GM04504 (cell line): ENCODE measurements at regions not wholly inside any gene's neighbourhood (a gene's known extent, or its start where the extent isn't known, plus 50 kb on each side); places are given as distances from the start of the nearest gene placed in this dataset.

Experiments used
- DNase-seq: peaks from one replicate; pipeline ENCODE4 v3.0.0-alpha.2; 2012; ENCODE audit warnings: low read depth

GRCh38 chr3:194067949-194068362, 68.0 kb upstream of the HES1 start:
- no peak for DNase-seq

GRCh38 chr3:194069421-194070219, 66.3 kb upstream of the HES1 start:
- DNase-seq = no peak

GRCh38 chr3:194070220-194070633, 65.7 kb upstream of the HES1 start:
- DNase-seq = no peak

- peak; percentile 81 for DNase-seq
These were observed 65.1 kb upstream of the HES1 start for GRCh38 chr3:194070634-194071409.

- DNase-seq = no peak
These were observed 63.9 kb upstream of the HES1 start for GRCh38 chr3:194072097-194072428.

GRCh38 chr3:194072691-194073279, 63.2 kb upstream of the HES1 start:
- no peak for DNase-seq

- no peak for DNase-seq
These were observed 62.0 kb upstream of the HES1 start for GRCh38 chr3:194073926-194074325.

- DNase-seq = no peak
These were observed 60.8 kb upstream of the HES1 start for GRCh38 chr3:194075088-194075615.

- no peak for DNase-seq
These were observed 60.0 kb upstream of the HES1 start for GRCh38 chr3:194075802-194076460.

- no peak for DNase-seq
These were observed 59.5 kb upstream of the HES1 start for GRCh38 chr3:194076475-194076874.

GRCh38 chr3:194077602-194078001, 58.3 kb upstream of the HES1 start:
- DNase-seq = no peak

- DNase-seq = no peak
These were observed 57.7 kb upstream of the HES1 start for GRCh38 chr3:194078045-194078821.

GRCh38 chr3:194079702-194080172, 56.2 kb upstream of the HES1 start:
- DNase-seq = no peak

- no peak for DNase-seq
These were observed 55.5 kb upstream of the HES1 start for GRCh38 chr3:194080436-194080835.

GRCh38 chr3:194080913-194081800, 54.8 kb upstream of the HES1 start:
- no peak for DNase-seq

- DNase-seq = no peak
These were observed 54.1 kb upstream of the HES1 start for GRCh38 chr3:194081826-194082225.

- DNase-seq = peak; percentile 61
These were observed 53.0 kb upstream of the HES1 start for GRCh38 chr3:194082743-194083636.

GRCh38 chr3:194083637-194084224, 52.2 kb upstream of the HES1 start:
- no peak for DNase-seq

- DNase-seq = no peak
These were observed 51.7 kb upstream of the HES1 start for GRCh38 chr3:194084284-194084683.
